ENCODE measurements at regions not wholly inside any gene's neighbourhood (a gene's known extent, or its start where the extent isn't known, plus 50 kb on each side); places are given as distances from the start of the nearest gene placed in this dataset.

DNA sequence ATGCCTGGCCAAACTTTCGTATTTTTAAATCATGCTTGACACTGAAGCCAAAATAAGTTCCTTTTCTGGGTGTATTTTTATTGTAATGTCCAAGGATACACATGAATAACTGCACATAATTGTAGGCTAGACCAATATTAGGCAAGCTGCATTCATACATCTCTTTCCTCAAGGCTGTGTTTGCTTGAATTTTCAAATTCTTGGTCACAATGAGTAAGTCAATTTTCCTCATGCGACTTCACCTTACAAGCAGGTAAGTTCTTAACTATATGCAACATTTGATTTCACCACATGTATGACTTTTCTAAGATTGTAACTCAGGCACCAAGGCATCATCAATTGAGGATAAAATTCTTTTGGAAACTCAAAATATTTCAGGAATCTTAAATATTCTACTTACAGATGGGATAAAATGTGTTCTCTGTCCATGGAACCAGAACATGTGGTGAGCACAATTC lies 112.4 kb upstream of the ZNF217 start:
- H3K9me3 Mint-ChIP-seq = no peaks in the 10 kb centered on the region
- H3K27ac Mint-ChIP-seq = peak overlapping the region; percentile 96
- H3K36me3 Mint-ChIP-seq = no peaks in the 10 kb centered on the region
- no peaks in the 10 kb centered on the region for H3K27me3 Mint-ChIP-seq
- DNase-seq (no peak), ATAC-seq (replicated peaks) (no peak)
- H3K4me3 Mint-ChIP-seq = peak overlapping the region; percentile 33 to 50
- H3K4me1 Mint-ChIP-seq = peaks cover 30 to 45% of the 10 kb centered on the region in 2 donors

DNA sequence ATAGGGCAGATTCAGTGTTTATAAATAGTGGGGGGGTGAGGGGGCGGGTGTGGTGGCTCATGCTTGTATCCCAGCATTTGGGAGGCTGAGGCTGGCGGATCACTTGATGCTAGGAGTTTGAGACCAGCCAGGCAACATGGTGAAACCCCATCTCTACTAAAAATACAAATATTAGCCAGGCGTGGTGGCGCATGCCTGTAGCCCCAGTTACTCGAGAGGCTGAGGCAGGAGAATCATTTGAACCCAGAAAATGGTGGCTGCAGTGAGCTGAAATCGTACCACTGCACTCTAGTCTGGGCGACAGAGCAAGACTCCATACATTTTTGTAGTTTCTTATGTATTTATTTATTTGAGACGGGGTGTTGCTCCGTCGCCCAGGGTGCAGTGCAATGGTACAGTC lies 109.0 kb upstream of the ZNF217 start:
- no peaks in the 10 kb centered on the region for H3K36me3 Mint-ChIP-seq
- no peak overlapping the region for H3K27ac Mint-ChIP-seq
- no peak overlapping the region for H3K4me3 Mint-ChIP-seq
- DNase-seq (no peak), ATAC-seq (replicated peaks) (no peak)
- no peaks in the 10 kb centered on the region for H3K27me3 Mint-ChIP-seq
- H3K9me3 Mint-ChIP-seq = no peaks in the 10 kb centered on the region
- H3K4me1 Mint-ChIP-seq = peaks cover 21 to 47% of the 10 kb centered on the region in 2 donors

DNA sequence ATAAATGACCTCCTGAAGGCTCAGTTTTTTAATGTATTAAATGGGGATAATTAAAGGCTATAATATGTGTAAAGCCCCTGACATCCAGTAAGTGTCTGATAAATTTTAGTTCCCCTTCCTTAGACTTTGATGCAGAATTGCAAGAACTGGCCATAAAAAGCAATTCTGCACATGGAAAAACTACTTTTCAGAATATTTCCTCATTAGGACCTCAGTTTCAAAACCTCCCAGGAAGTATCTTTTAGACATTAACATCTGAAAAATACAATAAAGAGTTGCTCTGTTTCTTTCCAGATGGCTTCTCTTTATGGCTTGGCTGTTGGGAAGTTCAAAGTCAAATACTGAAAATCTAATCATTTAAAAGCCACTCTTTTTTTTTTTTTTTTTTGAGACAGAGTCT lies 106.3 kb upstream of the ZNF217 start:
- H3K4me1 Mint-ChIP-seq = peaks cover 13 to 29% of the 10 kb centered on the region in 2 donors
- no peak overlapping the region for H3K4me3 Mint-ChIP-seq
- DNase-seq = no peak
- H3K9me3 Mint-ChIP-seq = no peaks in the 10 kb centered on the region
- no peaks in the 10 kb centered on the region for H3K27me3 Mint-ChIP-seq
- H3K27ac Mint-ChIP-seq = no peak overlapping the region
- H3K36me3 Mint-ChIP-seq = no peaks in the 10 kb centered on the region
- ATAC-seq (replicated peaks) = no peak

GRCh38 chr20:53699085-53699674 lies 105.5 kb upstream of the ZNF217 start:
- Mint-ChIP-seq H3K27ac (no peak overlapping the region), H3K4me1 (peaks cover 13 to 29% of the 10 kb centered on the region in 2 donors), H3K4me3 (no peak overlapping the region), H3K36me3 (no peaks in the 10 kb centered on the region), H3K9me3 (no peaks in the 10 kb centered on the region), H3K27me3 (no peaks in the 10 kb centered on the region)
- no peak for DNase-seq
- ATAC-seq (replicated peaks) = no peak

GRCh38 chr20:53698371-53698978 lies 104.8 kb upstream of the ZNF217 start:
- Mint-ChIP-seq H3K27me3 (no peaks in the 10 kb centered on the region), H3K9me3 (no peaks in the 10 kb centered on the region), H3K4me1 (peaks cover 13 to 31% of the 10 kb centered on the region in 2 donors), H3K36me3 (no peaks in the 10 kb centered on the region), H3K27ac (no peak overlapping the region), H3K4me3 (no peak overlapping the region)
- ATAC-seq (replicated peaks) (no peak), DNase-seq (no peak)

DNA sequence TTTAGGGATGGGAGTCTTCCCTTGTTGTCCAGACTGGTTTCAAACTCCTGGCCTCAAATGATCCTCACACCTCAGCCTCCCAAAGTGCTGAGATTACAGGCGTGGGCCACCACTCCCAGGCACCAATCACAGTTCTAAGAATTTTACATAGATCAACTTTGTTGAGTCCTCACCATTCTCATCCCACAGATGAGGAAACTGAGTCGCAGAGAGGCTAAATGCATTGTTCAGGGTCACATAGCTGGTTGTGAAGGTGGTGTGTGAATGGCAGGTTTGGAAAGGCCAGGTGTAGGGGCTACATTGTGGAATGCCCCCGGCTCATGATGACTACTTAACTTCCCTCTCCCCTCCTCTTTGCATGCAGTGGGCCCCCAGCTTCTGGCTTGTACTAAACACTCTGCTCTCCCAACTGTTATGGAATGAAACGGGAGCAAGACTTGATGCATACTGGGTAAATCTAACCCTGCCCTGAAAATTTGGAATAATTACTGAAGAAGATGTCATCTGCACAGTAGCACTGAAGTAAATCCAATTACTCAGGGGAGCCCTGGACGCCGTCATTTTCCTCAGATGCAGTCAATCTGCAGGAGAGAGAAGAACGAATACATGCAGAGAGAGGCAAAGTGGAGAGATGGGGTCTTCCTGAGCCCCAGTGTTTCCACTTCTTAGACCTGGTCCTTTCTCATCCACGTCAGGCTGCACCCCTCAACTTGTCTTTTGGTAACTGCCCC lies 102.3 kb upstream of the ZNF217 start:
- H3K27me3 Mint-ChIP-seq = no peaks in the 10 kb centered on the region
- no peak for DNase-seq
- ATAC-seq (replicated peaks) = no peak
- no peaks in the 10 kb centered on the region for H3K36me3 Mint-ChIP-seq
- no peak overlapping the region for H3K4me3 Mint-ChIP-seq
- H3K27ac Mint-ChIP-seq = no peak overlapping the region
- H3K9me3 Mint-ChIP-seq = no peaks in the 10 kb centered on the region
- H3K4me1 Mint-ChIP-seq = peaks cover 22 to 46% of the 10 kb centered on the region in 2 donors

DNA sequence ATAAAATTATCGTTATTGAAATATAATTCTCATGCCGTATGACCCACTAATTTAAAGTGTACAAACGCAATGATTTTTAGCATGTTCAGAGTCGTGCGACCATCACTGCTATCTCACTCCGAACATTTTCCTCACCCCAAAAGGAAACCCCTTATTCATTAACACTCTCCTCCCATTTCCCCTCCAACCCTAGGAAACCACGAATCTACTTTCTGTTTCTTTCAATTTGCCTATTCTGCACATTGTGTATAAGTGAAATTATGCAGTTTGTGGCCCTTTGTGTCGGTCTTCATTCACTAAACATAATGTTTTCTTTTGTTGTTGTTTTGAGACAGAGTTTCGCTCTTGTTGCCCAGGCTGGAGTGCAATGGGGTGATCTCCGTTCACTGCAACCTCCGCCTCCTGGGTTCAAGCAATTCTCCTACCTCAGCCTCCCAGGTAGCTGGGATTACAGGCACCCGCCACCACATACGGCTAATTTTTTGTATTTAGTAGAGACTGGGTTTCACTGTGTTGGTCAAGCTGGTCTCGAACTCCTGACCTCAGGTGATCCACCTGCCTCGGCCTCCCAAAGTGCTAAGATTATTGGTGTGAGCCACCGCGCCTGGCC lies 99.7 kb upstream of the ZNF217 start:
- Mint-ChIP-seq H3K27me3 (no peaks in the 10 kb centered on the region), H3K4me3 (peak overlapping the region; percentile 31 to 45), H3K27ac (peak overlapping the region; percentile 4), H3K36me3 (no peaks in the 10 kb centered on the region), H3K9me3 (no peaks in the 10 kb centered on the region), H3K4me1 (peaks cover 15 to 22% of the 10 kb centered on the region in 2 donors)
- DNase-seq = no peak
- ATAC-seq (replicated peaks) = no peak

GRCh38 chr20:53692465-53693067 lies 98.9 kb upstream of the ZNF217 start:
- Mint-ChIP-seq H3K27ac (peak overlapping the region; percentile 62), H3K27me3 (no peaks in the 10 kb centered on the region), H3K36me3 (no peaks in the 10 kb centered on the region), H3K4me3 (no peak overlapping the region), H3K4me1 (peaks cover 15 to 20% of the 10 kb centered on the region in 2 donors), H3K9me3 (no peaks in the 10 kb centered on the region)
- no peak for DNase-seq
- peak; percentile 51 to 73 for ATAC-seq (replicated peaks)

DNA sequence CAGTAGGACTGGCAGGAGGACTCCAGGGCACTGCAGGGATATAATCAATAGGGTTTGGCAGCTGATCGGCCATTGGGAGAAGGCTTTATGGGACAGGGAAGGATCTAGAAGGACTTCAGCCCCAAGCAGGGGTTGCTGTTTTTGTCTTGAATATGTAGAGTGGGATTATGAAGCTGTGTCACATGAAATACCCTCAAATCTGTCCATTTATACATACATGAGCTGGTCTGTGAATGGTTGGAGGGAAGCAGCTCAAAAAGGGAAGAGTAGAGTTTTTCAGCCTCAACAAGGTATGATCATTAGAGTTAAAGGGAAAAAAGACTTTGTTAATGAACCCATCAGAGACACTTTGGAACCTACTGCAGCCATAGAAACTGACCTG lies 98.2 kb upstream of the ZNF217 start:
- Mint-ChIP-seq H3K27me3 (no peaks in the 10 kb centered on the region), H3K4me1 (peaks cover 15 to 20% of the 10 kb centered on the region in 2 donors), H3K36me3 (no peaks in the 10 kb centered on the region), H3K9me3 (no peaks in the 10 kb centered on the region), H3K27ac (peak overlapping the region; percentile 15), H3K4me3 (no peak overlapping the region)
- ATAC-seq (replicated peaks) (no peak), DNase-seq (no peak)

- ATAC-seq (replicated peaks) = no peak
- Mint-ChIP-seq H3K9me3 (no peaks in the 10 kb centered on the region), H3K36me3 (no peaks in the 10 kb centered on the region), H3K27me3 (no peaks in the 10 kb centered on the region), H3K27ac (peak overlapping the region; percentile 21), H3K4me3 (no peak overlapping the region), H3K4me1 (peaks cover 13 to 22% of the 10 kb centered on the region in 2 donors)
- DNase-seq = no peak
Measured at GRCh38 chr20:53691060-53691810, 97.6 kb upstream of the ZNF217 start.

DNA sequence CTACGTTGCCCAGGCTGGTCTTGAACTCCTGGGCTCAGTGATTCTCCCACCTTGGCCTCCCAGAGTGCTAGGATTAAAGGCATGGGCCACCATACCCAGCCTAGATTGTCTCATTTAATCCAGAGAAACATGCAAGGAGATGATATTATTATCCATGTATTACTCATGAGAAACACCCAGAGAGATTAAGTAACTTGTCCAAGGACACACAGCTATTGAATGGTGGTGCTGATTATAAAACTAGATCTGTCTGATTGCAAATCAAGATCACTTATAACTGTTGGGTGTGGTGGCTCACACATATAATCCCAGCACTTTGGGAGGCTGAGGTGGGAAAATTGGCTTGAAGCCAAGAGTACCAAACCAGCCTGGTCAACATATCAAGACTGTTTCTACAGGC lies 94.4 kb upstream of the ZNF217 start:
- H3K27me3 Mint-ChIP-seq = no peaks in the 10 kb centered on the region
- peaks cover 14 to 26% of the 10 kb centered on the region in 2 donors for H3K4me1 Mint-ChIP-seq
- no peak overlapping the region for H3K4me3 Mint-ChIP-seq
- no peaks in the 10 kb centered on the region for H3K36me3 Mint-ChIP-seq
- DNase-seq (no peak), ATAC-seq (replicated peaks) (no peak)
- no peak overlapping the region for H3K27ac Mint-ChIP-seq
- H3K9me3 Mint-ChIP-seq = no peaks in the 10 kb centered on the region

- Mint-ChIP-seq H3K4me3 (no peak overlapping the region), H3K9me3 (peaks cover 0 to 1% of the 10 kb centered on the region in 2 donors), H3K36me3 (no peaks in the 10 kb centered on the region), H3K27me3 (no peaks in the 10 kb centered on the region), H3K4me1 (peaks cover 11 to 17% of the 10 kb centered on the region in 2 donors), H3K27ac (no peak overlapping the region)
- DNase-seq (no peak), ATAC-seq (replicated peaks) (no peak)
Measured at GRCh38 chr20:53685070-53685595, 91.5 kb upstream of the ZNF217 start.

DNA sequence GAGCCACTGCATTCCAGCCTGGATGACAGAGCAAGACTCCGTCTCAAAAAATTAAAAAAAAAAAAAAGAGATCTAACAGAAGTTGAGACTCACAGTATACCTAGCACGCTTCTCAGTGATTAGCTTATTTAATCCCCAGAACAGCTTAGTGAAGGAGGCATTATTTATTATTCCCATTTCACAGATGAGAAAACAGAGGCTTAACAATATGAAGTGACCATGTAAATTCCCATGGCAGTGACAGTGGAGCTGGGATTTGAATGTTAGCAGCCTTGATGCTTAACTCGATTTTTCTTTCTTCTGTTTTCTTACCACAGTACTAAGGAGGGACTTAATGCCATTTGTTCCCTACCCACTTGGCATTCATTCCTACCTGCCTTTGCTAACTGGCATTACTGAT lies 89.9 kb upstream of the ZNF217 start:
- no peaks in the 10 kb centered on the region for H3K36me3 Mint-ChIP-seq
- H3K27me3 Mint-ChIP-seq = no peaks in the 10 kb centered on the region
- H3K4me3 Mint-ChIP-seq = no peak overlapping the region
- no peak for ATAC-seq (replicated peaks)
- DNase-seq = no peak
- H3K27ac Mint-ChIP-seq = no peak overlapping the region
- peaks cover 0 to 1% of the 10 kb centered on the region in 2 donors for H3K9me3 Mint-ChIP-seq
- H3K4me1 Mint-ChIP-seq = peaks cover 12 to 28% of the 10 kb centered on the region in 2 donors
